ENCODE measurements at regions not wholly inside any gene's neighbourhood (a gene's known extent, or its start where the extent isn't known, plus 50 kb on each side); places are given as distances from the start of the nearest gene placed in this dataset.
"Not testable (repeated sequence)": the region's sequence is repeated elsewhere in the genome, so short reads cannot be mapped to it uniquely, and the experiment has no call there.

DNA sequence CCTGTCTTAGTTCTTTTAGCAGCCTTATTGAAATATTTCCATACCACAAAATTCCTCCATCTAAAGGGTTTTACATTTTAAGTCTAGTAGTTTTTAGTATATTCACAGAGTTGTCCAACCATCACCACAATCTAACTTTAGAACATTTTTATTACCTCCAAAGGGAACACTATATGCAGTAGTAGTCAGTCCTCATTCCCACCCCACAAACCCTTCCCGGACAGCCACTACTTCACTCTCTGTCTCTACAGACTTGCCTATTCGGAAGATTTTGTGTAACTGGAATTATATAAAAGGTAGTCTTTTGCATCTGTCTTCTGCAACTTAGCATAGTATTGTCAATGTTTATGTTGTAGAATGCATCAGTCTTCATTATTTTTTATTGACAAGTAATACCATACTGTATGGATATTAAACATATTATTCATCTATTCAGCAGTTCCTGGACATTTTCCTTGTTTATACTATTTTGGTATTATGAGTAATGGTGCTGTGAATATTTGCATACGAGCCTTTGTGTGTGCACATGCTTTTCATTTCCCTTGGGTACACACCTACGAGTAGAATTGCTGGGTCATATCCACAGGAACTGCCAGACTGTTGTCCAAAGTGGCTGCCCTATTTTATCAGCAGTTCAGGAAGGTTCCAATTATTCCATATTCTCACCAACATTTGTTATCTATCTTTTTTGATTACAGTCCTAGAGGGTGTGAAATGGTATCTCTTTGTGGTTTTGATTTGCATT, 60.9 kb upstream of the LANCL2 start:
- DNase-seq = no peak

DNA sequence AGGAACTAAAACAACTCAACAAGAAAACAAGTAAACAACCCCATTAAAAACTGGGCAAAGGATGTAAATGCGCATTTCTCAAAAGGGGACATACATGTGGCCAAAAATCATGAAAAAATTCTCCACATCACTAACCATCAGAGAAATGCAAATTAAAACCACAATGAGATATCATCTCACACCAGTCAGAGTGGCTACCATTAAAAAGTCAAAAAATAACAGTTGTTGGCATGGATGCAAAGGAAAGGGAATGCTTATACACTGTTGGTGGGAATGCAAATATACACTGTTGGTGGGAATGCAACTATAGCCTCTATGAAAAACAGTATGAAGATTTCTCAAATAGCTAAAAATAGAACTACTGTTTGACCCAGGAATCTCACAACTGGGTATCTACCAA, 60.0 kb upstream of the LANCL2 start:
- no peak for DNase-seq

DNA sequence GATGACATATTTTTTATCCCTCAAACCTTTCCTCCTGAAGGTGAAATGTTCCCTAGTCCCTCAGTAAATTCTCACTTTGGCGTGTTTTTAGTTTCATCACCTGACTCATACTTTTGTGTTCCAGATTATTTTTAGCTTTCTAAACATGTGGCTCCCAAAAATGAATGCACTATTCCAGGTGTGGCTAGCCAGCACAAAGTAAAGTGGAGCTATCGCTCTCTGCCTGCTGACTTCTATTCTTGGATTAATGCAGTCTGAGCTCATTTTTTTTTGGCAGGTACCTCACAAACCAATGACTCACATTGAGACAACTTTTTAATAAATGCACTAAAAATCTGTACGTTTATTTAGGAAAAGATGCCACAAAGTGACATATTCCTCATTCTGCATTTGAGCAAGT, 58.8 kb upstream of the LANCL2 start:
- DNase-seq = no peak

GRCh38 chr7:55307123-55307916, 57.8 kb upstream of the LANCL2 start:
- DNase-seq = peak; percentile 14

- peak; percentile 8 for DNase-seq
Measured at GRCh38 chr7:55308186-55308929, 56.8 kb upstream of the LANCL2 start.

- peak; percentile 98 for DNase-seq
Measured at GRCh38 chr7:55309040-55309991, 55.8 kb upstream of the LANCL2 start.

DNA sequence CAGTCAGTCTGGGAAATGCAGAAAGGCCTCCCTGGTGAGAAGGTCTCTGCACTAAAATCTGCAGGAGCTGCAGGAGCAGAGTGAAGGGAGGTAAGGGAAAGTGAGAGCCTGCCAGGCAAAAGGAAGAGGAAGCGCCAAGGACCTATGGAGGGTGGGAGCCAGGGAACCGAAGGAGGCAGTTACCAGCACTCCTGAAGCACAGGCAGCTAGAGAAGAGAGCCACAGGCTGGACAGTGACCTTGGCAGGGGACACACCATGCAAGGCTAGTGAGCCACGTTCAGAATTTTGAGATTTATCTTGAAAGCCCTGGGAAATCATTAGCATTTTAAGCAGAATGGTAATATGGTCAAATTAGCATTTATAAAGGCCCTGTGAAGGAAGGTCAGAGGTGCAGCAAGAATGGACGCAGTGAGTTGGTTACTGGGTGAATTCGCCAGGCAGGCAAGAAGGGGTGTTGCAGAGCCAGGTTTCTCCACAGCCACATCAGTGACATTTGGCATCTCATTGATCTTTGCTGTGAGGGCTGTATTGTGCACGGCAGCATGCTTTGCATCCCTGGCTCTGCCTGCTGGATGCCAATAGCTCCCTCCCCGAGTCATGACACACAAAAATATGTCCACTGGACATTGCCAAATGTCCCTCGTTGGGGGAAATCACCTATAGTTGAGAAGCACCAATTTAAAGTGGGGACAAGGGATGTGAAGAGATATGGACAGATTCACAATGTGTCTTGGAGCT, 54.7 kb upstream of the LANCL2 start:
- DNase-seq = no peak

DNA sequence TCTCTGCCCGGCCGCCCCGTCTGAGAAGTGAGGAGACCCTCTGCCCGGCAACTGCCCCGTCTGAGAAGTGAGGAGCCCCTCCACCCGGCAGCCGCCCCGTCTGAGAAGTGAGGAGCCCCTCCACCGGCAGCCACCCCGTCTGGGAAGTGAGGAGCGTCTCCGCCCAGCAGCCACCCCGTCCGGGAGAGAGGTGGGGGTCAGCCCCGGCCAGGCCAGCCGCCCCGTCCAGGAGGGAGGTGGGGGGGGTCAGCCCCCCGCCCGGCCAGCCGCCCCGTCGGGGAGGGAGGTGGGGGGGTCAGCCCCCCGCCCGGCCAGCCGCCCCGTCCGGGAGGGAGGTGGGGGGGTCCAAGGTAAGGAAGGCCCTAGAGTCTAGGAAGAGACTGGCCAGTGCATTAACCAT, 53.2 kb upstream of the LANCL2 start:
- DNase-seq = not testable (repeated sequence)

DNA sequence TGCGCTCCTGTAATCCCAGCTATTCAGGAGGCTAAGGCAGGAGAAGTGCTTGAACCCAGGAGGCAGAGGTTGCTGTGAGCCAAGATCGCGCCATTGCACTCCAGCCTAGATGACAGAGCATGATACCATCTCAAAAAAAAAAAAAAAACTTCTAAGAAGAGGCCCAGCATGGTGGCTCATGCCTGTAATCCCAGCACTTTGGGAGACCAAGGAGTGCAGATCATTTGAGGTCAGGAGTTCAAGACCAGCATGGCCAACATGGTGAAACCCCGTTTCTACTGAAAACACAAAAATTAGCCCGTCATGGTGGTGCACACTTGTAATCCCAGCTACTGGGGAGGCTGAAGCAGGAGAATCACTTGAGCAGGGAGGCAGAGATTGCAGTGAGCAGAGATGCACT, 51.5 kb upstream of the LANCL2 start:
- DNase-seq = not testable (repeated sequence)

DNA sequence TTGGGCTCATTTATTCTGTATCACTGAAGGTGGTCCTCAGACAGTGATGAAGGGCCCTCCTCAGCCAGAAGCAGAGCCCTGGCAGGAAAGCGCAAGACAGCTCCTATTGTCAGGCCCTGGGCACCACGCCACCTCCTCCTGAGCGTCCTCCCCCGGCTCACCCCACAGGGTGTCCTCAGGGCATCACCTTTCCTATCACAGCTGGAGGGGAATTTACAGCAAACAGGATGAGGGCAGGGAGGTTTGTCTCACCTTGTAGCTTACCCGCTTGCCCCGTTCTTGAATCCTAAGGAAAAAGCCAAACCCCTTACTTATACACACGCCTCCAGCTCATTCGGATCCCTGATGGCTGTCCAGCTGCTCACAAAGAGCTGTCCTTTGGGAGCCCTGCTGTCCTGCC, 50.2 kb upstream of the LANCL2 start:
- DNase-seq = no peak

Data from activated CD4-positive, alpha-beta T cell treated with anti-CD3 and anti-CD28 coated beads, Interleukin-2, Interleukin-6, amounts not matched to agents 100 ng/mL and 50 ng/mL, durations not matched to agents 16 hours and 8 hours (primary cell).